ENCODE measurements at regions not wholly inside any gene's neighbourhood (a gene's known extent, or its start where the extent isn't known, plus 50 kb on each side); places are given as distances from the start of the nearest gene placed in this dataset.

DNA sequence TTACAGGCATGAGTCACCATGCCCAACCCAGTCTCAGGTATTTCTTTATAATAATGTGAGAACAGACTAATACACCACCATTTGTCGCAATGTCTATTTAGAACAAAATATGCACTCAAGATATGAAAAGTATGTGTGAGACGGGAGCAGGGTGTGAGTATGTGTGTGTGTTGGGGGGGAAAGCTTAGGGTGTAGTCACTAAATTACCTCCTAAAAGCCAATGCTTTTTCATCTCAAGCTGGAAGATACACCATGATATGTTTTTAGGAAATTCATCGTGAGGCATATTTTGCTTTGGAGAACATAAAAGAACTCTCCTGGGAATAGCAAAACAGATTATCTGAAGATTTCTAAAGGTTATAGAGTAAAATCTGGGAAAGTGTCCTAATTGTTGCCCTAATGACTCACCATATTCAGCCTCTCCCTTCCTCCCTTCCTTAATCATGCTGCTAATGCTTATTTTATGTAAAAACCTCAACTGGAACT is 262.7 kb downstream of the PDHA2 start:
- no peak for DNase-seq

DNA sequence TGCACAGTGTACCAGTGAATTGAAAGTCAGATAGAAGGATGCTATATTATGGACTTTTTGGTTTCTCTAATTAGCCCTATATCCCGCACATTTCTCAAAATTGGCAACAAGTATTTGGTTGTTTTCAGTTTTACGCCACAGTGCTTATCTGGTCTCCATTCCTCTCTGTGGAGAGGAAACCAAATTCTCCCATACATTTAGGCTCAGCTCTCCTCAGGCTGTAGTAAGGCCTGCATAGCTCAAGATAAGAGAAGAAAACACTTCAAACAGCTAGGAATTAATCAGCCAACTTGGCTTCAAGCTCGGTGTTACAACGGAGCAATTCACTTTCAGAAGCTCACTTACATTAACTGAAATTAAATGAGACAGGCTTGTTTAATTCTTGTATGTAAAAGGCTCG is 263.2 kb downstream of the PDHA2 start:
- DNase-seq: no peak

DNA sequence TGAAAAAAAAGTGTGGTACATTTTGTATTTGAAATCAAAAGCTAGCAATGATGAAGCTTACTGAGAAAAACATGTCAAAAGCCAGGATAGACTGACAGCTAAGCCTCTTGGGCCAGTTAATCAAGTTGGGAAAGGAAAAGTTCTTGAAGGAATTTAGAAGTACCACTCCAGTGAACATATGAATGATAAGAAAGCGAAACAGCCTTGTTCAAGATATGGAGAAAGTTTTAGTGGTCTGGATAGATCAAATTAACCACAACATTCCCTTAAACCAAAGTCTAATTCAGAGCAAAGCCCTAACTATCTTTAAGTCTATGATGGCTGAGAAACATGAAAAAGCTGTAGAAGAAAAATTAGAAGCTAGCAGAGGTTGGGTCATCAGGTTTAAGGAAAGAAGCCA is 268.3 kb downstream of the PDHA2 start:
- no peak for DNase-seq

DNA sequence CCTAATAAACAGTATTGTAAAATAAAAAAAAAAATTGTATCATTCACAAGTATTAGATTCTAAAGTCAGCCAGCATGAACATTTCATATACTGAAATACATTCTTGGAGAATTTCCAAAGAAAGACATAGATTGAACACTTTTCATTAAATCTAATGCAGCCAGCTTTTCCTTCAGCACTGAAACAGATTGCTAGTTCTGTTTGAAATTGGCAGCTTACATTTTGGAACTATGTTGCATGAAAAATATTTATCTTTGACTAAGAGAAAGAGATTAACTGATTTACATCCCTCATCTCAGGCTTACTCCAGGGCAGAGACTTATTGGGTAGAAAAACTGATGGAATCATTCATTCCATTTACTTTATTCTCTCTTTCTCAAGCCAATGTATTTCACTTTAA is 272.7 kb downstream of the PDHA2 start:
- no peak for DNase-seq

DNA sequence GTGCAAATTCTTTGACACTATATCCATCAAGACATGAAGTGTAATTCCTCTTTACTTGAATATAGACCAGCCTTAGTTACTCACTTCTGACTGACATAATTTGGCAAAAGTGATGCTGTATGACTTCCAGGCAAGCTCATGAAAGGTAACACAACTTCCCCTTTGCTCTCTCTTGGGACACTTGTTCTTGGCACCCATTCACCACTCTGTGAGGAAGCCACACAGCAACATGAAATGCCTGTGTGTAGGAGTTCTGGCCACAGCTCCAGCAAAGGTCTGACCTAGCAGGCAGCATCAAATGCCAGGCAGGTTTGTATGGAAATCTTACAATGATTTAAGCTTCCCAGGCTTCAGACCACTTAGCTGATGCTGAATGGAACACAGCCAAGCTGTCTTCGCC is 280.3 kb downstream of the PDHA2 start:
- DNase-seq: no peak

DNA sequence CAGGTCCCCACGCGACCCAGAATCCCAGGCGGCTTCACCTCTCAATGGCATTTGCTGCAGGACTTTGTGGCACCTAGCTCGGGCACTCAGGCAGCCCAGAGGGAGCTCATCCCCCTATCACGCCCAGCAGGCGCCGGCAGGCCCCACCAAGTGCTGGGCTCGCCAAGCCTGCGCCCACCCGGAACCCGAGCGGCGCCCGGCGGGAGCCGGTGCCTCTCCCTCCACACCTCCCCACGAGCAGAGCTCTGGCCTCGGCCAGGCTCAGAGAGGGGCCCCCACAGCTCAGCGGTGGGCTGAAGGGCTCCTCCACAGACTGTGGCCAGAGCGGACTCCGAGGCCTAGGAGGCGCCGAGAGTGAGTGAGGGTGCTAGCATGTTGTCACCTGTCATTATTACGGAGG is 286.3 kb downstream of the PDHA2 start:
- no peak for DNase-seq

DNA sequence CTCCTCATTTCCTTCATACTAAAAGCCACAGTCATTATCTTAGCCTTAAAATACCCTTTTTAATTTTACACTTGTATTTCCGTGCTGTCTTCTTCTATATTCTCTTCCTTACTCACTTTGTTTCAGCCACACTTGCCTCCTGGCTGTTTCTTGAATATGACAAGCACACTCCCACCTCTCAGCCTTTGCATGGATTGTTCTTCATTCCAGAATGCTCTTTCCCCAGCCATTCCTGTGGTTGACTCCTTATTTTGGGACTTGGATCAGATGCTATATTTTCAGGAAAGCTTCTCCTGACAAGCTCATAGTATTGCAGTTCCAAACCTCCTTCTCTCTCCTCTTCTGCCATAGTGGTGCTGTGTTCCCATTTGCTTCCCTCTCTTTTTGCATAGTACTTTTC is 291.3 kb downstream of the PDHA2 start:
- no peak for DNase-seq

DNA sequence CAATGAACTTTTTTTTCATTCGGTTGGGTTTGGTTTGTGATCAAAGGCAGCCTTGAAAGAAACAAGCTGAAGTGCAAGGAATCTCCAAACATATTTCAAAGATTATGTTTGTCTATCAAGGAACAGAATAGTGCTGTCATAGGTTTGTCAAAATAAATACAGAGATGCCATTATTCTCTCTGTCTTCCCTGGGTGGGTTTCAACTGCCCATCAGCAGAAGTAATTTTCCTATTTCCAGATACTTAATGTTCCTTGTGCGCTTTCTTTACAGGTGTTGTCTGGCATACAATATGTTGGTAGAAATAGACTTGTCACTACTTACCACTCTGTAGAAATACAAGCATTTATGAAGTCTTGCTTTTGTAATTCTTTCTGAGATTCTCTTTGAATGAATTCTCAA is 294.9 kb downstream of the PDHA2 start:
- DNase-seq: no peak

DNA sequence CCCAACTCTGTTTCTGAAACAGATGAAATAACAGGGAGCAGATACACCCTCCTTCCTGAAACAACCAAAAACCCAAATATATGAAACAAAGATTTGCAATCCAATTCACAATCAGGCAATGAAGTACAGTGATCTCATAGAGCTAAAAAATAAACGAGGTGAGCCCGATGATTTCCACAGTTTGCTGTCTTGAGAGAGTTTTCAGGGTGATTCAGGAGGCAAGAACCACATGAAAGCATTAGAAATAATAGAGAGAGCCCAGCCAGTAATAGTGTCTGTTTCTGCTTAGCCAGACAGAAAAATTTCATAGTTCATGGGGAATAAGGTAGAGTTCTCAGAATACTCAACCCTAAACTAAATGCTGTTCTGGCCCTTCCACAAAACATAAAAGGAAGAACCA is 296.2 kb downstream of the PDHA2 start:
- DNase-seq: no peak

DNA sequence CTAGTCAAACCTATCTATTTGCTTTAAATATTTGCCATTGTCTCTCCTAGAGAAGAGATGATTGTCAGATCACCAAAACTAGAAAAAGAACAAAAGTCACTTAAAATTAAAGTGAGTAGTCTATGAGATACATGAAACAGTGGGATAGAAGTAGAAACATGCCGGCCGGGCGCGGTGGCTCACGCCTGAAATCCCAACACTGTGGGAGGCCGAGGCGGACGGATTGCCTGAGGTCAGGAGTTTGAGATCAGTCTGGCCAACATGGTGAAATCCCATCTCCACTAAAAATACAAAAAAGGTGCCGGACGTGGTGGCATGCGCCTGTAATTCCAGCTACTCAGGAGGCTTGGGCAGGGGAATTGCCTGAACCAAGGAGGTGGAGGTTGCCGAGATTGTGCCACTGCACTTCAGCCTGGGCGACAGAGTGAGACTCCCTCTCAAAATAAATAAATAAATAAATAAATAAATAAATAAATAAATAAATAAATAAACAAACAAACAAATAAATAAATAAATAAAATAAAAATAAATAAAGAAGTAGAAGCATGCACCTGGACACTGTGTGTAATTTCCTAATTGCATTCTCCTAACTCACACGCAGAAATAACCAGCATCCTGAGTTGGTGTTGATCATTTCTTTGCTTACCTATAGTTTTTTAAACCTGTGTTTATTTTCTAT is 299.5 kb downstream of the PDHA2 start:
- DNase-seq: no peak

DNA sequence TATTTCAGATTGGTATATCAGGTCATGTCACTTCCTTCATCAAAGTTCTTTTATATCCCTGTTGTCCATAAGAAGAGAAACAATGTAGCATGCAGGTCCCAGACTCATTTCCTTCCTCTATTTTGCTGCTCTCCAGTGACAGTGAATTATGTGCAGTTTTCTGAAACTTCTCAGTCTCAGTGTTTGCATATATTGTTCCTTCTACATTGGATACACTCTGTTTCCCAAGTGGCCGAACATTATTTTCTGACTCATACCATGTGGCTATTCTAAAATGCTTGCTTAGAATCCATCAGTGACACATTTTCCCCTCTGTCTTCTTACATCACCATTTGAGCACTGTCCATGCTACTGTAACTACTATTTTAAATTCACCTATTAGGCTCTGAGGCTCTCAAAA is 305.7 kb downstream of the PDHA2 start:
- no peak for DNase-seq

DNA sequence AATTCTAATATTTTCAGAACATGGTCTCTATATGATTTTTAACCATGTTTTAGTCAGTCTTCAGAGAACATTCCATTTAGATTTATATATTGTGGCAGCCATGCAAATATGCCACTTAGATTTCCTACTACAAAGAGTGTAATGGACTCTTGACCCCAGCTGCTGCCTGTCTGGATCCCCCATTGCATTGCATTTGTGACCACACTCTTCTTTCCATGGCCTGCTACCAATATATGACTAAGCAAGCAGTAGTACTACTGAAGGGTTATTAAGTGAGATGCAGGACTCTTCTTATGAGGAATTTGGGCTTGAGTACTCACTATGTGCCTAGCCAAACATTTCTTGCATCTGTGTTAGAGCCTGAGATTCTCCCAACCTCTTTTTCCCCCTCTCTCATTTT is 306.8 kb downstream of the PDHA2 start:
- DNase-seq: no peak

DNA sequence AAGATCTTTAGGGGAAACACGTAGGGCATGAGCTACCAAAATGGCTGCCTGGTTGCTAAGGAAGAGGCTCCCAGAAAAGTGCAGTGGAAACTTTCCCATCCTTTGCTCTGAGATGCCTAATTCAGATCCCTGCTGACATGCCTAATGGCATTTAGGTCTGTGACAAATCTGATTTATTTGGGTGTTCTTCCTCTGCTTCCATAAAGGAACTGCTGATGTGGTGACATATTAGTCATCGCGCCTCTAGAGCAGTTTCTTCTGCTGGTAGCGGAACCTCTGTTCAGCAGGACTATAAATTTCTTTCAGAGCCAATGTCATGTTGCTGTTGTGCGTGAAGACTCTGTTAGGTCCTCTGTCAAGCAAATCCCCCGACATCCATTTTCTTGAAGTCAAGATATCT is 310.0 kb downstream of the PDHA2 start:
- DNase-seq: no peak

DNA sequence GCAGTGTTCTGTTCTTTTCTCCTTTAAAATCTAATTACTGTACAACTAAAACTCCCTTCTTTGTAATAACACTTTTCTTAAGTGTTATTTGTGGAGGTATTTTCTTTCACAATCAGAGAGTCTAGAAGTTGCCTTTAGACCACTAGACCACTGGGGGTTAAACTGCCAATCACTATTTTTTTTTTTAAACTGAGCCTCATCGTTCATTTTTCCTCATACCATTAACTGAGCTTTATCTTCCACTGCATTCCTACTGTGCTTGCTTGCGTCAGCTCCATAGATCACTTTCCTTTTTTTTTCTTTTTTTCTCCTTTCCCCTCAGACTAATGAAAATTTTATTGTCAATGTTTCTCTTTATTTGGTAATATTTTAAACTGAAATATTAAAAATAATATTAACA is 310.6 kb downstream of the PDHA2 start:
- no peak for DNase-seq

DNA sequence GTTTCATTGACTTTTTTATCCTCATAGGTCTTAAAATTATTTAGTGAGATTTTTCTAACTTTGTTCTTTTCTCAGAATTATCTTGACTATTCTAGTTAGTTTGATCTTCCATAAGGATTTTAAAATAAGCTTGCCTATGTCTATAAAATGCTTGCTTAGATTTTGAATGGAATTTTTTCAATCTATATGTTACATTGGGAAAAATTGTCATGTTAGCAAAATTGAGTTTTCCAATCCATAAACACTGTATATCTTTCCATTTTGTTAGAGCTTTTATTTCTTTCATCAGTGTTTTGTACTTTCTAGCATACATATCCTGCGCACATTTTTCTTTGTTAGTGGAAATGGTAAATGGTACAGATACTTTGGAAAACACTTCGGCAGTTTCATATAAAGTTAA is 312.9 kb downstream of the PDHA2 start:
- DNase-seq: no peak

DNA sequence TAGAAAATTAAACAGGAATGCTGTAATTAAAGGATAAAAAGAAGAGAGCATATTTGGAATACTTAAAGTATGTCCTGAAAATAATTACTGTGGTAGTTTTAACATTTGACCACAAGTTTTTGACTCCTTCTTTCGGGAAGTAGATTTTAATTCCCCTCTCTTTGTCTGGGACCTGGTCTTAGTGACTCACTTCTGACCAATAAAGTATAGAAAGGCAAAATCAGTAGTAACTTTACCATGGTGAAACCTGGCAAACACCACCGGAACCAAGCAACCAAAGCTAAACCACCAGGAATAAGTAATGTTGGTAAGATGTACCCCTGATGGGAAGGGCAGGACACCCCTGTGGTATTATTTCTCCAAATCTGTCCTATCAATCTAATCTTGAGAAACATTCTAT is 314.8 kb downstream of the PDHA2 start:
- DNase-seq: no peak

DNA sequence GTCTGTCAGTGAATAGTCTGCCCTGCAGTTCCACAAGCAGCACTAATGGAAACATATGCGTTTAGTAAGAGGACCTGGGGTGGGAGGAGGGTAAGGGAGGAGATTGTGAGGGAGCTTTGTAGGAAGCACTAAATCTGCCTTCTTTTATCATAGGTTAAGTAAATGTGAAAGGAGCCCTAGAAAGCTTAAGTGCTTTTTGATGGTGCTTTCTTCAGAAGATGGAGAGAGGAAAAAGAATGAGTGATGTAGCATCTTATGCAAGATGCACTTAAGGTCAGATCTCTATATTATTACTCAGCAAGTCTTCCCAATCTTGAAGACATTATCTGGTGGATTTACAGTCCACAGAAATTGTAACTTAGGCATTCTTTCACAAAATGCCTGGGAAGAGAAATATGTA is 322.7 kb downstream of the PDHA2 start:
- DNase-seq: no peak

DNA sequence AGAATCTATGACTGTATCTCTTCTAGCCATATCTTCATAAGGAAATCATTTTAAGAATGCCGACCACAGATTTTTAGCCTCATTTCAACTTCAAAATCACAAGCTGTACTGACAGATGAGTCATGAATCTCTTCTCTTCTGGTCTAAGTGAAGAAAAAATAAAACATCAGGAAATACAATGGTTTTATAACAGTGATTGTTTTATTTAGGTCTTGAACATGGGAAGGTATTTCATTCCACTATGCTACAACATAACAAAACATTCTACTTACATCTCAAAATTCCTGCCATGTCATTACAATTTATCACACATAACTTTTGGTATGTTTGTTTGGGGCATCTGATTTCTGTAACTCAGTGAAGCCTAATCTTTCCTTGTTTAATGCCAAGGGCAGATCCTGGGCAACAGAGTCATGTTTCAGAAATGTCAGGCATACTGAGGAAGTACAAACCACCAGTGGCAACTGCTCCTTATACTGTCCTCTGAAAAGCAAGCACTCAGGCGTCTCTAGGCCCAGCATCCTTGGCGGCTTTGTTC is 325.0 kb downstream of the PDHA2 start:
- DNase-seq: no peak

DNA sequence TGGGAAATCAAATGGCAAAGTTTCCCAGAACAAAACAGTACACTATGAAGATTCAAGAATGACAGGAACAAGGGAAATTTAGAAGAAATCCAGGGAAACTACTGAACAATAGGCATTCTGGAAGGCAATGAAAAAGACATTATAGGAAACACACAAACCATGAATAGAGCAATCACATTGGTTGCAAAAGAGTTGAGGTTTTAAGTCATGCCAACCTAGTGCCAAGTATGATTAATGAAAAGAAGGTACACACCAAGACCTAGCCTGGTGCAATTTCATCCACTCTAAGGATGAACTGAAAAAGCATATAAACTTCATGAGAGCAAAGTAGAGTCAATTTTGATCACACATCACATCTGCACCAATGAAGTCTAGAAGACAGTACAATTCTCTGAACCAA is 326.9 kb downstream of the PDHA2 start:
- no peak for DNase-seq

DNA sequence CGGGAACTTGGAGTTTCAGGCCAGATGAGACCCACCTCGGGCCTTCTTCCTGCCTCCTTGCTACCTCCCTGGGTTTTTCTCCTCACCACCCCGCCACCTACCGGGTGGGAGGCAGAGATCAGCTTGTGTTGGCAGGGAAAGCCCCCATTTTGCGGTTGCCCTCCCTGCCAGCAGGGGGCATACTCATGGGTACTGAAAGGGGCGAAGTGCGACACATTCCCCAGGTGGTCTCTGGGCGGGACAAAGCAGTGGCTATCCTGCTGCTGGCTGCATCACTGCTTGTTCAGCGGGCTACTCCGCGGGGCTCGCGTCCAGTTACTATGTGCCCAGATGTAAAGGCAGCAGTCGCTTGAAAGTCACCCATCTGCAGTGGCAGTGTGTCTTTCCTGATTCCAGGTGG is 330.3 kb downstream of the PDHA2 start:
- DNase-seq: no peak

DNA sequence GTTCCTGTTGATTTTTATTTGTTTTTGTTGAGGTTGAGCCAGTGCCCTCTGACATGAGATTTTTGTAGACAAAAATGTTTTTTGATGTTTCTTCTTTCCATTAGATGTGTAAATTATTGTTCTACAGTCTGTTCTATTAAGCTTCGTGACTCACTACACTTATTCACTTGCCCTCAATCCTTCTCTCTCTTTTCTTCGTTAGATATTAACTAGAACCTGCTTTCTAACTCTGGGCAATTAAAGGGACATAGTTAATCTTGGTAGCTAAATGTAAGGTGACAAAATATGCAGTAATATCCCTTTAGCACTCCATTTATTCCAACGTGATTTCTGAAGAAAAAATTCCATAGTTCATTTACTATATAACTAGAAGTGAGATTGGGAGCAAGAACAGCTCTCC is 333.9 kb downstream of the PDHA2 start:
- no peak for DNase-seq

DNA sequence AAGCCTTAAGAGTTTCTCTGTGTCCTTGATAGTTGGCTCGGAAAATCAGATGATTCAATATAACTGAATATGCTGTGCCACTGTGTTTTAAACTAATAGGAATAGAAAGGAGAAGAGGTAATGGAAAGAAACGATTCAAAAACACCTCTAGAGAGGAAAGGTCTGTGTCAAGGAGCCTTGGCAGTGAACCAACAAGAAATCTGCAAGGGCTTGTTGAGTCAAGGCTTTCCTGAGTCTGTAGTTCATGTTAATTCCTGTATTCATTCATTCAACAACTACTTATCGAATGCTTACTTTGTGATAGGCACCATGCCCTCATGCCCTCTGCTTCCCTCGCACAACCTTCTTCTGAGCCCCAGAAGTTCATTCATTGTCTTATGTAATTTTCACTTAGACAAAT is 336.0 kb downstream of the PDHA2 start:
- no peak for DNase-seq

DNA sequence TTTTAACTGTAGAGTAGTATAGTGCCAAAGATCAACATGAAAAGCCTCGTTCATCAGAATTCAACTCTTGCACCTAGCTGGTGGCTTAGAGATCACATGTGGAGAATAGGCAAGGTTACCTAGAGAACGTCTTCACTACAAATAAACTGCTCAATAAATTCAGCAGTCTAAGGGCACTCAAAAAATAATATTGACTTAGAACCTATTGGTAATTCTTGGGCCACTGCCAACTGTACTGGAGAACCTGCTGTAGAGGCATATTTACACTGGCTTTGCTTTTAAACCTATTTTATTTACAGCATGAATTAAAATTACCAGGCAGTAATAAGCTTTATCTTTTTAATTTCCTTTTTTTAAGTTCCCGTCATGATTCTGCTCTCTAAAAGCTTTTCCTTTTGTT is 343.7 kb downstream of the PDHA2 start:
- DNase-seq: peak; percentile 62

DNA sequence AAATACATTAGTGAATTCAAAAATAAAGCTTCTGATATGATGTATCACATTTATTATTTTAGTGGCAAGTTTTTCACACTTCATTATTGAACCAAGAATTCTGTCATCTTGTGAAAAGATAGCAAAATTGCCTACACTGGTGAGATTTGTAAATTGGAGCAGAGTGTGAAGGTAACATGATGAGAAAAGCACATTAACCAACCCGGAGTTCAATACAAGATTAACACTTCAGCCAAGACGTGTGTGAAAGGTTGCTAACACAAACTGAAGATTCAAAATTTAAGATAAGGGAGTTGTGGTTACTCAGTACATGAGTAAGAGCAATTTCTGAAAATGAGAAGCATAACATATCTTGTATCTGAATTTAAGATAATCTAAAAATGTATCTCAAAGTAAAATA is 346.7 kb downstream of the PDHA2 start:
- no peak for DNase-seq

DNA sequence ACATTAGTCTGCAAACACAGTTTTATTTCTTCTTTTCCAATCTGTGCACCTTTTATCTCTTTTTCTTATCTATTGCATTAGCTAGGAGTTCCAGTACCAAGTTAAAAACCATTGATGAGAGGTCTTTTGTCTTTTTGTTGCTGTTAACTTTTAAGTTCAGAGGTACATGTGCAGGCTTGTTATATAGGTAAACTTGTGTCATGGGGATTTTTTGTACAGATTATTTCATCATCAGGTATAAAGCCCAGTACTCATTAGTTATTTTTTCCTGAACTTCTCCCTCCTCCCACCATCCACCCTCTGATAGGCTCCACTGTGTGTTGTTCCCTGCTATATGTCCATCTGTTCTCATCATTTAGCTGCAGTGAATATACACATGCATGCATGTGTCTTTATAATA is 349.9 kb downstream of the PDHA2 start:
- no peak for DNase-seq
